HL-60 (cell line): ENCODE measurements at regions not wholly inside any gene's neighbourhood (a gene's known extent, or its start where the extent isn't known, plus 50 kb on each side); places are given as distances from the start of the nearest gene placed in this dataset.

Experiments used
- DNase-seq, 2 experiments: peaks; one replicate each; pipeline ENCODE4 v3.0.0-alpha.2; 2010 to 2020; ENCODE audit warnings: low read depth in 1 of 2, low spot score in 1 of 2
- H3K27ac ChIP-seq: fragments of 250-450 bp; sonication (Bioruptor Pico); replicated peaks from 2 replicates; pipeline ENCODE4 v1.5.1; 2020; ENCODE audit warnings: mild to moderate bottlenecking, moderate library complexity
- H3K27me3 ChIP-seq: fragments of 250-450 bp; sonication (Bioruptor Pico); 2 replicates; pipeline ENCODE4 v1.5.1; 2021; ENCODE audit warnings: mild to moderate bottlenecking, moderate library complexity; ENCODE audit not compliant: insufficient read depth, poor library complexity, severe bottlenecking
- H3K4me3 ChIP-seq: replicated peaks from 2 replicates; pipeline ENCODE4 v1.5.1; 2011; ENCODE audit warnings: mild to moderate bottlenecking, control low read depth, low read length; ENCODE audit not compliant: insufficient read depth
- CTCF ChIP-seq: IDR thresholded peaks from one replicate; pipeline ENCODE4 v1.5.1; 2011; ENCODE audit warnings: low read length, control low read depth, inconsistent platforms; ENCODE audit not compliant: insufficient read depth
- GABPA ChIP-seq: IDR thresholded peaks from 2 replicates; pipeline ENCODE4 v1.6.1; 2012; ENCODE audit warnings: low read depth
- POLR2AphosphoS5 ChIP-seq: IDR thresholded peaks from 2 replicates; pipeline ENCODE4 v1.6.1; 2012; ENCODE audit warnings: low read depth
- SPI1 ChIP-seq: IDR thresholded peaks from 2 replicates; pipeline ENCODE4 v1.6.1; 2012; ENCODE audit warnings: low read depth, mild to moderate bottlenecking, borderline replicate concordance
- TF ChIP-seq, protein P1 (sequence below): IDR thresholded peaks from 2 replicates; pipeline ENCODE4 v1.6.1; 2012; ENCODE audit warnings: low read depth; ENCODE audit not compliant: insufficient replicate concordance

GRCh38 chr16:50997679-50998078 lies 153.4 kb downstream of the SALL1 start:
- Histone ChIP-seq H3K27ac (no peak overlapping the region), H3K27me3 (peaks cover 3% of the 10 kb centered on the region), H3K4me3 (no peak overlapping the region)
- DNase-seq = no peak
- no peak for TF ChIP-seq CTCF
- no peak for TF ChIP-seq GABPA
- TF ChIP-seq POLR2AphosphoS5 = no peak
- TF ChIP-seq, protein P1, sequence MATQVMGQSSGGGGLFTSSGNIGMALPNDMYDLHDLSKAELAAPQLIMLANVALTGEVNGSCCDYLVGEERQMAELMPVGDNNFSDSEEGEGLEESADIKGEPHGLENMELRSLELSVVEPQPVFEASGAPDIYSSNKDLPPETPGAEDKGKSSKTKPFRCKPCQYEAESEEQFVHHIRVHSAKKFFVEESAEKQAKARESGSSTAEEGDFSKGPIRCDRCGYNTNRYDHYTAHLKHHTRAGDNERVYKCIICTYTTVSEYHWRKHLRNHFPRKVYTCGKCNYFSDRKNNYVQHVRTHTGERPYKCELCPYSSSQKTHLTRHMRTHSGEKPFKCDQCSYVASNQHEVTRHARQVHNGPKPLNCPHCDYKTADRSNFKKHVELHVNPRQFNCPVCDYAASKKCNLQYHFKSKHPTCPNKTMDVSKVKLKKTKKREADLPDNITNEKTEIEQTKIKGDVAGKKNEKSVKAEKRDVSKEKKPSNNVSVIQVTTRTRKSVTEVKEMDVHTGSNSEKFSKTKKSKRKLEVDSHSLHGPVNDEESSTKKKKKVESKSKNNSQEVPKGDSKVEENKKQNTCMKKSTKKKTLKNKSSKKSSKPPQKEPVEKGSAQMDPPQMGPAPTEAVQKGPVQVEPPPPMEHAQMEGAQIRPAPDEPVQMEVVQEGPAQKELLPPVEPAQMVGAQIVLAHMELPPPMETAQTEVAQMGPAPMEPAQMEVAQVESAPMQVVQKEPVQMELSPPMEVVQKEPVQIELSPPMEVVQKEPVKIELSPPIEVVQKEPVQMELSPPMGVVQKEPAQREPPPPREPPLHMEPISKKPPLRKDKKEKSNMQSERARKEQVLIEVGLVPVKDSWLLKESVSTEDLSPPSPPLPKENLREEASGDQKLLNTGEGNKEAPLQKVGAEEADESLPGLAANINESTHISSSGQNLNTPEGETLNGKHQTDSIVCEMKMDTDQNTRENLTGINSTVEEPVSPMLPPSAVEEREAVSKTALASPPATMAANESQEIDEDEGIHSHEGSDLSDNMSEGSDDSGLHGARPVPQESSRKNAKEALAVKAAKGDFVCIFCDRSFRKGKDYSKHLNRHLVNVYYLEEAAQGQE = no peak
- no peak for TF ChIP-seq SPI1

GRCh38 chr16:50996830-50997186 lies 154.3 kb downstream of the SALL1 start:
- Histone ChIP-seq H3K27me3 (peaks cover 3% of the 10 kb centered on the region), H3K4me3 (no peak overlapping the region), H3K27ac (no peak overlapping the region)
- TF ChIP-seq, protein P1 = no peak
- TF ChIP-seq GABPA (no peak), POLR2AphosphoS5 (no peak), CTCF (no peak), SPI1 (no peak)
- no peak for DNase-seq

DNA sequence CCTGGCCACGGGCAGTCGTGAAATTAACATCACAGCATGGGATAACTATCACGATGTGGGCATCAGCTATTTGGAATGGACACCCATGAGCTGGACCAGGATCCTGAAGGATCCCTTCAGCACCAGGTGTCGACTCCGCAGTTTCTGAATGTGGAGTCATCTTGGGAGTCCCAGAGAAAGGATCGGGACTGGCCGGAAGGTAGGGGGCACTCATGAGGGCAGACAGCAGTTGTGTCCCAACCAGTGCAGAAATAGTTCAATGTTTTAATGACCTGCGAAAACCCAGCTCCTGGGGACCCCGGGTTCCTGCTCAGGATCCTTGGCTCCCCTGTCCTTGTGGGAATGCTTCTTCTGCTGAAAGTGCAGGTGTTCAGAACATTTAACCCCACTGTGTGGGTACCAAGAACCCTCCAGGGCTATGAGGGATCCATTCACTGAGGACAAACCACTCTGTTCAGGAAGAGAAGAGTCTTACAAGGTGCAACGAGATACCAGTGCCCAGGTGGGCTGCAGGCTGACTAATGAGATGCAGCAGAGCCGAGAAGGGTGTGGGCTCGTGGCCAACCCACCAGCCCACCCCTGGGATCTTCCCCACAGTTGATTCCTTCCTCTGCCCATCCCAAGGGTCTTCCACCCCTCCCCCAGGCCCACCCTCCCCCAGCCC lies 154.8 kb downstream of the SALL1 start:
- DNase-seq = no peak
- Histone ChIP-seq H3K4me3 (no peak overlapping the region), H3K27me3 (peaks cover 3% of the 10 kb centered on the region), H3K27ac (no peak overlapping the region)
- TF ChIP-seq POLR2AphosphoS5 (no peak), SPI1 (no peak), CTCF (no peak)

DNA sequence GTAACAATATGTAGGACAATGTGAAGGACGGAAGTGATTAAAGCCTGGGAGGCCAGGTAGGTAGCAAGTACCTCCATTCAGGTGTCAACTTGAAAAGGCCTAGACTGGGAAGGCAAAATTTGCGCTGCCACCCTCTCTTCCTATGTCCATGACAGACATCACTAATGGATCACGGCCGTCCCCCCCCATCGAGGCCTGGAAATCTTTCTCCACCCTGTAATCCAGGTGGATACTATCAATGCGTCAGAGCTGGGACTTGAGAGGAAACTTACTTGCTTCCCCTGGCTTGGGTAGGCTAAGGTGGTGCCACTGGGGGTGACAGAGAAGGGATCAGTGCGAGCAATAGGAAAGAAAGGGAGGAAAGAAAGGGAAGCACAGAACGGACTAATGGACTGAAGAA lies 156.1 kb downstream of the SALL1 start:
- no peak overlapping the region for H3K4me3 ChIP-seq
- TF ChIP-seq SPI1 (no peak), POLR2AphosphoS5 (no peak), GABPA (no peak), CTCF (no peak)
- TF ChIP-seq, protein P1 = no peak
- no peak overlapping the region for H3K27ac ChIP-seq
- peaks cover 3% of the 10 kb centered on the region for H3K27me3 ChIP-seq
- DNase-seq = no peak
